Transverse colon (tissue), 4 donors: ENCODE measurements at regions not wholly inside any gene's neighbourhood (a gene's known extent, or its start where the extent isn't known, plus 50 kb on each side); places are given as distances from the start of the nearest gene placed in this dataset.

Source experiments
- DNase-seq: peaks from one replicate; pipeline ENCODE4 v3.0.0-alpha.2; 2019
- H3K27ac ChIP-seq, 4 donors: fragments of 200-600 bp; sonication (generic); 2 replicates each; pipeline ENCODE4 v1.5.1; 2016 to 2018; ENCODE audit warnings: inconsistent platforms in 4 of 4
- H3K27me3 ChIP-seq: fragments of 200-600 bp; sonication (generic); 2 replicates; pipeline ENCODE4 v1.5.1; 2017; ENCODE audit warnings: inconsistent platforms
- H3K36me3 ChIP-seq, 4 donors: fragments of 200-600 bp; sonication (generic); 2 replicates each; pipeline ENCODE4 v1.5.1; 2017 to 2019; ENCODE audit warnings: inconsistent platforms in 4 of 4
- H3K4me1 ChIP-seq, 4 donors: fragments of 200-600 bp; sonication (generic); 2 replicates each; pipeline ENCODE4 v1.5.1; 2017 to 2020; ENCODE audit warnings: inconsistent platforms in 4 of 4
- H3K4me3 ChIP-seq, 4 donors: fragments of 200-600 bp; sonication (generic); 1 replicate in 1 of 4; 2 replicates in 3 of 4; pipeline versions ENCODE4 v1.5.1 to v1.6.1; 2017 to 2019; ENCODE audit warnings: inconsistent platforms in 4 of 4
- H3K9me3 ChIP-seq, 2 donors: fragments of 200-600 bp; sonication (generic); 2 replicates each; pipeline ENCODE4 v1.5.1; 2017 to 2019; ENCODE audit warnings: inconsistent platforms in 2 of 2
- CTCF ChIP-seq, 5 experiments: fragments of 200-600 bp in 3 of 5; fragments of 450-650 bp in 2 of 5; sonication (generic) in 3 of 5; IDR thresholded peaks; 1 replicate in 2 of 5; 2 replicates in 3 of 5; pipeline ENCODE4 v1.5.1; 2016 to 2017; ENCODE audit warnings: antibody characterized with exemption in 5 of 5, inconsistent platforms in 3 of 5, mild to moderate bottlenecking in 2 of 5, moderate library complexity in 1 of 5
- EP300 ChIP-seq: sonication (generic); formaldehyde crosslinking; IDR thresholded peaks from one replicate; pipeline ENCODE4 v1.6.1; 2017; ENCODE audit warnings: antibody characterized with exemption, low read depth
- POLR2A ChIP-seq: fragments of 450-650 bp; IDR thresholded peaks from one replicate; pipeline ENCODE4 v1.6.1; 2016; ENCODE audit warnings: antibody characterized with exemption, mild to moderate bottlenecking, moderate library complexity
- POLR2AphosphoS5 ChIP-seq, 3 donors: sonication (generic); formaldehyde crosslinking; IDR thresholded peaks; one replicate each; pipeline ENCODE4 v1.6.1; 2016; ENCODE audit warnings: antibody characterized with exemption in 3 of 3
- WGBS, 2 donors: methylation state at CpG; one replicate each; pipeline ENCODE4 v1.1.5; 2018; ENCODE audit warnings: low coverage in 1 of 2; 5-methylcytosine and 5-hydroxymethylcytosine counted together
- in situ Hi-C, 4 donors: fragments of 200-750 bp; cut with MboI; loops; one replicate each; pipeline versions ENCODE4 v1.15.0 to v1.15.1; 2017; ENCODE audit warnings: low sequenced_read_pairs in 3 of 4, low pct_ligation_motif_present in 1 of 4, low pct_unique_long_range_greater_than_20kb in 1 of 4
- intact Hi-C: fragments of 100-400 bp; cut with DNase I; formaldehyde crosslinking; loops from one replicate; pipeline ENCODE4 v1.15.1; 2023; ENCODE audit warnings: low total_unique reads

DNA sequence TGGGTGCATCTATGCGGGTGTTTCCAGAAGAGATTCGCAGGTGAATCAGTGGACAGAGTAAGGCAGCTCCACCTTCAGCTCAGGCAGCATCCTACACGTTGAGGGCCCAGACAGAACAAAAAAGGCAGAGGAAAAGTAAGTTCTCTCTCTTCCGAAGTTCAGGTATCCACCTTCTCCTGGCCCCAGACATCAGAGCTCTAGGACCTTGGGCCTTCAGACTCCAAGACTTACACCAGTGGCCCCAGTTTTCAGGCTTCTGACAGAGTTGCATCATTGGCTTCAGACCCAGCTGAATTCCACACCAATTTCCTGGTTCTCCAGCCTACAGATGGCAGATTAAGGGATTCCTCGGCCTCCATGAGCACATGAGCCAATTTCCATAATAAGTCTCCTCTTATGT lies 102.2 kb upstream of the GPR26 start:
- Histone ChIP-seq H3K4me1 (no peaks in the 10 kb centered on the region), H3K27me3 (peaks cover 12% of the 10 kb centered on the region), H3K27ac (no peak overlapping the region), H3K4me3 (no peak overlapping the region), H3K36me3 (no peaks in the 10 kb centered on the region), H3K9me3 (no peaks in the 10 kb centered on the region)
- in situ Hi-C loops (loop anchor here (10.0 to 25.0 kb wide), 3 partner anchors 427 to 527 kb away; partner anchors contain the start of genes HMX2 (in 1 of the 4) and HMX3 (in 1 of the 4)), intact Hi-C loops (no loop called here)
- no peak for TF ChIP-seq EP300
- no peak for TF ChIP-seq POLR2A
- TF ChIP-seq POLR2AphosphoS5 (IDR thresholded peaks at IDR 0.05) = no peak
- TF ChIP-seq CTCF (IDR thresholded peaks at IDR 0.05) = no peak
- no peak for DNase-seq
- 60 to 69% methylated on average over 4 to 5 of the region's 5 CpGs for WGBS, 2 donors

- no peak for DNase-seq
- Histone ChIP-seq H3K27me3 (peaks cover 19% of the 10 kb centered on the region), H3K4me3 (no peak overlapping the region), H3K4me1 (no peaks in the 10 kb centered on the region), H3K9me3 (no peaks in the 10 kb centered on the region), H3K36me3 (no peaks in the 10 kb centered on the region), H3K27ac (no peak overlapping the region)
- intact Hi-C loops = no loop called here
- 90 to 94% methylated on average over 4 of the region's 4 CpGs for WGBS, 2 donors
- TF ChIP-seq POLR2AphosphoS5 (IDR thresholded peaks at IDR 0.05) (no peak), POLR2A (no peak), EP300 (no peak), CTCF (IDR thresholded peaks at IDR 0.05) (no peak)
- in situ Hi-C loops = loop anchor here (10.0 to 25.0 kb wide), 3 partner anchors 427 to 527 kb away; partner anchors contain the start of genes HMX2 (in 1 of the 4) and HMX3 (in 1 of the 4)
Measured at GRCh38 chr10:123564631-123565030, 101.5 kb upstream of the GPR26 start.

DNA sequence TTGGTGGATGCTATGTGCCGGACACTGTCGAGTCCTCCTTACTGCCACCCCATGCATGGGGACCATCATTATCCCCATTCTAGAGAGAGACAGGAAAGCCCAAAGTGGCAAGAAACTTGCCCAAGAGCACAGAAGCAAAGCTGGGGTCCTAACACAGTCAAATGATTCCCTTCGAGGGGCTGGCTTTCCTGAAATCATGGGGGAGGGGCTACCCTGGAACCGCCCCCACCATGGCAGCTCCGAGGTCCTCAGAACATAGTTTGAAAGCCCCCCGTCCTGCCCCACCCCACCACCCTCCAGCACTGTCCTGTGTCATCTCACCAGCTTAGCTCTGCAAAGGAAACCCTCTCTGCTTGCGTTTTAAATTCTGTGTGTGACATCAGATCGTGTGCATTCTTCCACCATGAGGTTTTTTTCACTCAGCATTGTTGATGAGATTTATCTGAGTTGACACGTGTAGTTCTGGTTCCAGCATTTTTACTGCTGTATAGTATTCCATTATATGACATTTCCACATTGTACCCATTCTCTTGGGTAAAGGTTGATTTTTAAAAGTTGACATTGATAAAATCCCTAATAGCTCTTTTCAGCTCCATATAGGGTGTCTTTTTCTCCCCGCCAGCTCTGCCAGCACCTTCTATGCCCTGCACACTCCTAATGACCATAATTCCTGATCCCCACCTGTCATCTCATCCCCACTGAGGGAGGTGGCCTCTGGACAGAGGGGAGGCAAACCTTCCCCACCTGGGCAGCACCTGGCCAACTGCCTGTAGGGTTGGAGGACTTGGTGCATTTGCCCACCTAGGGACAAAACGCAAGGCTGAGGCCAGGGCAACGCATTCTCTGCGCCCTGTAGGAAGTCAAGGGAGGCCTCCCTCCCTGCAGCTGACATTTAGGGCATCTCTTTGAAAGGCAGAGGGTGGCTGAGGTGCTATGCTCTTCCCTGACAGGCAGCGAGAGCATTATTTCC lies 100.2 kb upstream of the GPR26 start:
- in situ Hi-C loops = loop anchor here (10.0 to 25.0 kb wide), 3 partner anchors 429 to 529 kb away; partner anchors contain the start of genes HMX2 (in 1 of the 4) and HMX3 (in 1 of the 4)
- no peak for DNase-seq
- no peak overlapping the region for H3K4me3 ChIP-seq
- no peaks in the 10 kb centered on the region for H3K9me3 ChIP-seq
- intact Hi-C loops = no loop called here
- H3K27ac ChIP-seq = no peak overlapping the region
- TF ChIP-seq EP300 (no peak), POLR2AphosphoS5 (IDR thresholded peaks at IDR 0.05) (no peak), POLR2A (no peak), CTCF (IDR thresholded peaks at IDR 0.05) (no peak)
- no peaks in the 10 kb centered on the region for H3K36me3 ChIP-seq
- H3K27me3 ChIP-seq = peaks cover 32% of the 10 kb centered on the region
- no peaks in the 10 kb centered on the region for H3K4me1 ChIP-seq
- WGBS, 2 donors = 80 to 84% methylated on average over 1 to 14 of the region's 14 CpGs

- TF ChIP-seq EP300 = no peak
- TF ChIP-seq POLR2AphosphoS5 (IDR thresholded peaks at IDR 0.05) = no peak
- no peak for TF ChIP-seq CTCF (IDR thresholded peaks at IDR 0.05)
- no peak for TF ChIP-seq POLR2A
- DNase-seq = no peak
- in situ Hi-C loops (loop anchor here (10.0 to 25.0 kb wide), 3 partner anchors 431 to 531 kb away; partner anchors contain the start of genes HMX2 (in 1 of the 4) and HMX3 (in 1 of the 4)), intact Hi-C loops (no loop called here)
- Histone ChIP-seq H3K4me1 (no peaks in the 10 kb centered on the region), H3K9me3 (no peaks in the 10 kb centered on the region), H3K27me3 (peaks cover 49% of the 10 kb centered on the region), H3K36me3 (no peaks in the 10 kb centered on the region), H3K27ac (no peak overlapping the region), H3K4me3 (no peak overlapping the region)
- 86 to 92% methylated on average over 6 to 21 of the region's 21 CpGs for WGBS, 2 donors
Measured at GRCh38 chr10:123567984-123568739, 98.0 kb upstream of the GPR26 start.
